HEK293 (cell line): ENCODE measurements at regions not wholly inside any gene's neighbourhood (a gene's known extent, or its start where the extent isn't known, plus 50 kb on each side); places are given as distances from the start of the nearest gene placed in this dataset.

ENCODE experiments used
- CTCF ChIA-PET: fragments of 350-600 bp; formaldehyde crosslinking; extraction: SDS; loops from one replicate; lab custom pipeline; 2021; ENCODE audit warnings: antibody characterized with exemption; lab: Yijun Ruan, JAX
- POLR2A ChIA-PET: fragments of 300-600 bp; formaldehyde crosslinking; extraction: SDS; loops from one replicate; lab custom pipeline; 2020; ENCODE audit warnings: antibody characterized with exemption, inconsistent platforms; lab: Yijun Ruan, JAX
- H3K27ac ChIP-seq: fragments of 200-500 bp; sonication (Bioruptor generic); 2 replicates; pipeline ENCODE4 v1.5.1; 2014; ENCODE audit warnings: low read depth, low read length, control low read depth, inconsistent platforms; ENCODE audit errors: extremely low read depth
- H3K36me3 ChIP-seq, 2 experiments: fragments of 200-500 bp in 1 of 2; sonication (Bioruptor generic) in 1 of 2; 1 replicate in 1 of 2; 2 replicates in 1 of 2; pipeline ENCODE4 v1.5.1; 2014 to 2017; ENCODE audit warnings: inconsistent platforms in 2 of 2, low read length in 2 of 2; ENCODE audit not compliant: control insufficient read depth in 2 of 2, insufficient read depth in 1 of 2
- H3K4me1 ChIP-seq: fragments of 200-500 bp; sonication (Bioruptor generic); 2 replicates; pipeline ENCODE4 v1.5.1; 2014; ENCODE audit warnings: mild to moderate bottlenecking, low read length, inconsistent platforms; ENCODE audit not compliant: control insufficient read depth, insufficient read depth
- H3K4me3 ChIP-seq: 2 replicates; pipeline ENCODE4 v1.5.1; 2011; ENCODE audit warnings: low read depth, mild to moderate bottlenecking, control low read depth, low read length, moderate library complexity
- H3K9me3 ChIP-seq: fragments of 200-500 bp; sonication (Bioruptor generic); 2 replicates; pipeline ENCODE4 v1.5.1; 2014; ENCODE audit warnings: low read depth, low read length, inconsistent platforms; ENCODE audit not compliant: control insufficient read depth, insufficient read depth
- AEBP2 ChIP-seq: fragments of 450-650 bp; formaldehyde crosslinking; IDR thresholded peaks from 2 replicates; pipeline ENCODE4 v1.5.1; 2016; ENCODE audit warnings: missing biosample characterization, missing genetic modification characterization, borderline replicate concordance
- GLI4 ChIP-seq: fragments of 450-650 bp; formaldehyde crosslinking; IDR thresholded peaks from 2 replicates; pipeline ENCODE4 v1.5.1; 2016; ENCODE audit warnings: missing biosample characterization, missing genetic modification characterization
- KLF16 ChIP-seq: fragments of 450-650 bp; formaldehyde crosslinking; IDR thresholded peaks from 2 replicates; pipeline ENCODE4 v1.5.1; 2017; ENCODE audit warnings: missing biosample characterization, missing genetic modification characterization
- KLF8 ChIP-seq: fragments of 450-650 bp; formaldehyde crosslinking; IDR thresholded peaks from 2 replicates; pipeline ENCODE4 v1.5.1; 2016; ENCODE audit warnings: missing biosample characterization, missing genetic modification characterization
- MEIS1 ChIP-seq: sonication (generic); formaldehyde crosslinking; IDR thresholded peaks from 2 replicates; pipeline ENCODE4 v1.8.1; 2022; ENCODE audit warnings: missing genetic modification reagents, mild to moderate bottlenecking, borderline replicate concordance
- MYNN ChIP-seq: fragments of 450-650 bp; formaldehyde crosslinking; IDR thresholded peaks from 2 replicates; pipeline ENCODE4 v1.5.1; 2016; ENCODE audit warnings: missing biosample characterization, missing genetic modification characterization, borderline replicate concordance
- SCRT2 ChIP-seq: fragments of 450-650 bp; formaldehyde crosslinking; IDR thresholded peaks from 2 replicates; pipeline ENCODE4 v1.5.1; 2016; ENCODE audit warnings: missing biosample characterization, missing genetic modification characterization
- YY1 ChIP-seq: fragments of 450-650 bp; formaldehyde crosslinking; IDR thresholded peaks from 2 replicates; pipeline ENCODE4 v1.5.1; 2018; ENCODE audit warnings: missing biosample characterization, missing genetic modification characterization
- ZFHX2 ChIP-seq: fragments of 450-650 bp; formaldehyde crosslinking; conservative IDR thresholded peaks from 2 replicates; pipeline ENCODE4 v1.5.1; 2016; ENCODE audit warnings: missing biosample characterization, missing genetic modification characterization
- ZFP41 ChIP-seq: fragments of 450-650 bp; formaldehyde crosslinking; IDR thresholded peaks from 2 replicates; pipeline ENCODE4 v1.5.1; 2016; ENCODE audit warnings: missing biosample characterization, missing genetic modification characterization, borderline replicate concordance
- ZNF133 ChIP-seq: fragments of 450-650 bp; formaldehyde crosslinking; IDR thresholded peaks from 2 replicates; pipeline ENCODE4 v1.5.1; 2016; ENCODE audit warnings: missing biosample characterization, missing genetic modification characterization
- ZNF140 ChIP-seq: fragments of 450-650 bp; formaldehyde crosslinking; IDR thresholded peaks from 2 replicates; pipeline ENCODE4 v1.5.1; 2016; ENCODE audit warnings: missing biosample characterization, missing genetic modification characterization
- ZNF394 ChIP-seq: fragments of 450-650 bp; formaldehyde crosslinking; IDR thresholded peaks from 2 replicates; pipeline ENCODE4 v1.5.1; 2016; ENCODE audit warnings: missing biosample characterization, missing genetic modification characterization, mild to moderate bottlenecking, moderate library complexity, borderline replicate concordance
- ZNF544 ChIP-seq: fragments of 450-650 bp; formaldehyde crosslinking; IDR thresholded peaks from 2 replicates; pipeline ENCODE4 v1.5.0; 2017; ENCODE audit warnings: missing biosample characterization, missing genetic modification characterization
- ZNF585B ChIP-seq: fragments of 450-650 bp; formaldehyde crosslinking; IDR thresholded peaks from 2 replicates; pipeline ENCODE4 v1.5.1; 2016; ENCODE audit warnings: missing biosample characterization, missing genetic modification characterization
- ZNF677 ChIP-seq: fragments of 450-650 bp; IDR thresholded peaks from 2 replicates; pipeline ENCODE4 v1.5.0; 2018; ENCODE audit warnings: missing biosample characterization, mild to moderate bottlenecking, missing genetic modification characterization, moderate library complexity
- ZNF768 ChIP-seq: fragments of 450-650 bp; formaldehyde crosslinking; IDR thresholded peaks from 2 replicates; pipeline ENCODE4 v1.5.1; 2018; ENCODE audit warnings: missing biosample characterization, mild to moderate bottlenecking, missing genetic modification characterization
- ZNF791 ChIP-seq: fragments of 450-650 bp; formaldehyde crosslinking; IDR thresholded peaks from 2 replicates; pipeline ENCODE4 v1.5.1; 2016; ENCODE audit warnings: missing biosample characterization, missing genetic modification characterization
- TF ChIP-seq, protein P1 (sequence below): fragments of 450-650 bp; formaldehyde crosslinking; IDR thresholded peaks from 2 replicates; pipeline ENCODE4 v1.5.1; 2017; ENCODE audit warnings: missing biosample characterization, mild to moderate bottlenecking, missing genetic modification characterization, moderate library complexity

DNA sequence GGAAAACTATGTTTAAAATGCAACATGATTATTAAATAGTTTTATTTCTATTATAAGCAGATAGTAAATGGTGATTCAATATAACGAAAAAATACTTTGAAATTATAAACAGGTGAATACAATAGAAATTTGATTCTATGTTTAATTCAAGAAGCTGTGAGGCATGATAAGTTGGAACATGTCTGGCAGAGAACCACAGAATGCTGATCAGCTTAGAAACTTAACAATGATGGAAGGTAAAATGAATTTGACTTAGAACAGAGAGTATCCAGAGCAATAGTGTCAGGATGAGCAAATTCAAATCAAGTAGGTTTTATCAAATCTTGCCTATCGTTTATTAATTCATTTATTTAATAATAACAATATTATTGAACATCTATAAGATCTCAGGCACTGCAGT is 83.4 kb upstream of the ADGRL4 start:
- no peaks in the 10 kb centered on the region for H3K4me1 ChIP-seq
- ChIA-PET POLR2A (interaction anchor here (0.6 kb wide), 1 partner anchor 993 kb away, joined by 3 read pairs; no protein-coding TSS in a partner anchor), CTCF (no interaction called here)
- TF ChIP-seq ZNF133 (no peak), AEBP2 (tag by site-specific recombination) (no peak), ZNF585B (tag by site-specific recombination) (no peak), ZFP41 (no peak)
- H3K4me3 ChIP-seq = no peak overlapping the region
- H3K9me3 ChIP-seq = no peaks in the 10 kb centered on the region
- H3K27ac ChIP-seq = no peak overlapping the region
- H3K36me3 ChIP-seq = no peaks in the 10 kb centered on the region

- Histone ChIP-seq H3K4me3 (no peak overlapping the region), H3K4me1 (no peaks in the 10 kb centered on the region), H3K9me3 (no peaks in the 10 kb centered on the region), H3K36me3 (no peaks in the 10 kb centered on the region), H3K27ac (no peak overlapping the region)
- ChIA-PET CTCF (no interaction called here), POLR2A (no interaction called here)
- TF ChIP-seq KLF16 (tag by site-specific recombination) = no peak
- no peak for TF ChIP-seq MEIS1 (CRISPR knock-in tag)
- no peak for TF ChIP-seq GLI4 (tag by site-specific recombination)
- TF ChIP-seq ZNF768 = no peak
- no peak for TF ChIP-seq ZNF791 (tag by site-specific recombination)
- TF ChIP-seq ZNF544 (tag by site-specific recombination) = no peak
- no peak for TF ChIP-seq YY1 (tag by site-specific recombination)
- TF ChIP-seq, protein P1, sequence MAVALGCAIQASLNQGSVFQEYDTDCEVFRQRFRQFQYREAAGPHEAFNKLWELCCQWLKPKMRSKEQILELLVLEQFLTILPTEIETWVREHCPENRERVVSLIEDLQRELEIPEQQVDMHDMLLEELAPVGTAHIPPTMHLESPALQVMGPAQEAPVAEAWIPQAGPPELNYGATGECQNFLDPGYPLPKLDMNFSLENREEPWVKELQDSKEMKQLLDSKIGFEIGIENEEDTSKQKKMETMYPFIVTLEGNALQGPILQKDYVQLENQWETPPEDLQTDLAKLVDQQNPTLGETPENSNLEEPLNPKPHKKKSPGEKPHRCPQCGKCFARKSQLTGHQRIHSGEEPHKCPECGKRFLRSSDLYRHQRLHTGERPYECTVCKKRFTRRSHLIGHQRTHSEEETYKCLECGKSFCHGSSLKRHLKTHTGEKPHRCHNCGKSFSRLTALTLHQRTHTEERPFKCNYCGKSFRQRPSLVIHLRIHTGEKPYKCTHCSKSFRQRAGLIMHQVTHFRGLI = no peak
- no peak for TF ChIP-seq ZNF677 (tag by site-specific recombination)
- no peak for TF ChIP-seq MYNN (tag by site-specific recombination)
- TF ChIP-seq ZNF585B (tag by site-specific recombination) = no peak
- TF ChIP-seq ZNF394 (tag by site-specific recombination) = no peak
- no peak for TF ChIP-seq KLF8 (tag by site-specific recombination)
- no peak for TF ChIP-seq ZFHX2 (tag by site-specific recombination)
- TF ChIP-seq SCRT2 (tag by site-specific recombination) = no peak
These were observed 75.7 kb upstream of the ADGRL4 start for GRCh38 chr1:79082233-79082632.

DNA sequence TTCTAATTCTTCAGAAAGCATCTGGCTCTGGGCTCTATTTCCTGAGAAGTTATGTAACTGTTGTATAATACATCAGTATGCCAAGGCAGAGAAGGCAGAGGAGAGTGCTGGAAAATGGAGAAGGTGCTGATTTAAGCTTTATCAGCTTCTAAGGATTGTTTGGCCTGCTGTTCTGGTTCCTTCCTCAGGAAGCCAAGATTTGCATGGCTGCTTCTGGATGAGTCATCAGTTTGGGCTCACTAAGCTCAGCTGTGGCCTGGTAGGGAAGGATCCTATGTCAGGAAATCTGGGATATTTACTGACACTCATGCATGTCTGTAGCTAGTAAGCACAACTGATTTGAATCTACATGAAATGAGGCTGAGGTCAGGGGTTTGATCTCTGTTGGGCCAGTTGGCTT is 73.2 kb upstream of the ADGRL4 start:
- CTCF ChIA-PET = no interaction called here

More for the DNA sequence above, 73.2 kb upstream of the ADGRL4 start:
- Histone ChIP-seq H3K4me1 (no peaks in the 10 kb centered on the region), H3K4me3 (no peak overlapping the region), H3K27ac (no peak overlapping the region), H3K9me3 (no peaks in the 10 kb centered on the region), H3K36me3 (no peaks in the 10 kb centered on the region)
- TF ChIP-seq ZNF544 (tag by site-specific recombination) = no peak
- peak; percentile 81; the same call in 1 of the 2 replicates for TF ChIP-seq ZNF140 (tag by site-specific recombination)
- POLR2A ChIA-PET = no interaction called here
